NB4 (cell line): ENCODE measurements at regions not wholly inside any gene's neighbourhood (a gene's known extent, or its start where the extent isn't known, plus 50 kb on each side); places are given as distances from the start of the nearest gene placed in this dataset.

Experiments used
- DNase-seq: peaks from one replicate; pipeline ENCODE4 v3.0.0; 2010; ENCODE audit warnings: low read depth
- H3K4me3 ChIP-seq: one replicate; pipeline ENCODE4 v1.5.1; 2011; ENCODE audit warnings: mild to moderate bottlenecking, low read depth, low read length, moderate library complexity
- CTCF ChIP-seq: IDR thresholded peaks from one replicate; pipeline ENCODE4 v1.5.1; 2012; ENCODE audit warnings: low read depth, low read length
- MYC ChIP-seq: IDR thresholded peaks from 2 replicates; pipeline ENCODE4 v1.6.1; 2011; ENCODE audit warnings: low read depth, low read length
- POLR2A ChIP-seq: IDR thresholded peaks from 2 replicates; pipeline ENCODE4 v1.6.1; 2011; ENCODE audit warnings: mild to moderate bottlenecking; ENCODE audit not compliant: insufficient read length; ENCODE audit errors: extremely low read depth
- TF ChIP-seq, protein P1 (sequence below): IDR thresholded peaks from 2 replicates; pipeline ENCODE4 v1.6.1; 2011; ENCODE audit warnings: low read depth, low read length

DNA sequence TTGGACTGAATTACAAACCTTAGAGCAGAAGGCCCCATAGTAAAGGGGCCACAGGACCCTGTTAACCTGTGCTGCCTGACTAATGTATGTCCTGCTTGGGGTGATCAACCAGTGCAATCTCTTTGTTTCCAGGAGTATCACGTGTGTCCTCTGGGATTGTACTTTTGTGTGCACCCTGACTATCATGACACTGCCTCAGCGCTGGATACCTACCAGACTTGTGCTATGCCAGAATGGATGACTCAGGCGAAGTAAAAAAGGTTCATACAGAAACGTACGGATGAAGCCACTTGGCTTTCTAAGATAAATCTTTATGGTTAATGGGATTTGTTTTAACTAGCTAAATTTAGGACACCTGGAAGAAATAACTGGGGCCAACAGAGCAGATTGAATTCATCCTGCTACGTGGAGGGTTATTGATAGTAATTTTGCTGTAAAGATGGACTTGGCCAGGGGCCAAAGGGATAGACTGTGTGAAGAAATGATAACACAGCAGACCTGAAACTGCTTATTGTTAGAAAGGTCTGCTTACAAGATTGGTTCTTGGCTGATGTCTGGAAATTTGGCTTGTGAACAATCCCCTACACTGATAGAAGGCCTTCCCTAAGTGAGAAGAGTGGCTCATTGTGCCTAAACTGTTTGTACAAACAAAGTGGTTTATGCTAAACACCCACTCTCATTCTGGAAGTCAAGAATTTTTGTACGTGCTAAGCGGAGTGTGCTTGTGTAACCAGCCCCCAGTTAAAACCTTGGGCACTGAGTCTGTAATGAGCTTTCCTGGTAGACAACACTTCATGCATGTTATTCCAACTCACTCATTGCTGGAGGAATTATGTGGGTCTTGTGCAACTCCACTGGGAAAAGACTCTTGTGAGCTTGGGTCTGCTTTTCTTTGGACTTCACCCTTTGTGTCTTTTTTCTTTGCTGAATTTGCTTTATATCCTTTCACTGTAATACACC is 750.5 kb upstream of the HTR2C start:
- TF ChIP-seq POLR2A = no peak
- no peak for TF ChIP-seq MYC
- no peak for TF ChIP-seq CTCF
- TF ChIP-seq, protein P1, sequence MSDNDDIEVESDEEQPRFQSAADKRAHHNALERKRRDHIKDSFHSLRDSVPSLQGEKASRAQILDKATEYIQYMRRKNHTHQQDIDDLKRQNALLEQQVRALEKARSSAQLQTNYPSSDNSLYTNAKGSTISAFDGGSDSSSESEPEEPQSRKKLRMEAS = no peak
- H3K4me3 ChIP-seq = no peak overlapping the region
- no peak for DNase-seq

DNA sequence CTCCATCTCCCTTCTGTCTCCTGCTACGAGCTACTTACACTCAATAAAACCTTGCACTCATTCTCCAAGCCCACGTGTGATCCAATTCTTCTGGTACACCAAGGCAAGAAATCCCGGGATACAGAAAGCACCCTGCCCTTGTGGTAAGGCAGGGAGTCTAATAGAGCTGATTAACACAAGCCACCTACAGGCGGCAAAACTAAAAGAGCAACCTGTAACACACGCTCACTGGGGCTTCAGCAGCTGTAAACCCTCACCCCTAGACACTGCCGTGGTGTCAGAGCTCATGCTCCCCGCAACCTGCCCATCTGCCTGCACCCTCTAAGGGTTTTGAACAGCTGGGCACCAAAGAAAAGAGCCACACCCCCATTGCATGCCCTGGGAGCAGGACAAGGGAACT is 755.4 kb upstream of the HTR2C start:
- DNase-seq = no peak
- TF ChIP-seq MYC (no peak), POLR2A (no peak), CTCF (no peak)
- TF ChIP-seq, protein P1 = no peak
- no peak overlapping the region for H3K4me3 ChIP-seq

- TF ChIP-seq, protein P1 = no peak
- TF ChIP-seq MYC (no peak), POLR2A (no peak), CTCF (no peak)
- no peak overlapping the region for H3K4me3 ChIP-seq
- no peak for DNase-seq
Observed at GRCh38 chrX:113818346-113818745, 765.5 kb upstream of the HTR2C start.

DNA sequence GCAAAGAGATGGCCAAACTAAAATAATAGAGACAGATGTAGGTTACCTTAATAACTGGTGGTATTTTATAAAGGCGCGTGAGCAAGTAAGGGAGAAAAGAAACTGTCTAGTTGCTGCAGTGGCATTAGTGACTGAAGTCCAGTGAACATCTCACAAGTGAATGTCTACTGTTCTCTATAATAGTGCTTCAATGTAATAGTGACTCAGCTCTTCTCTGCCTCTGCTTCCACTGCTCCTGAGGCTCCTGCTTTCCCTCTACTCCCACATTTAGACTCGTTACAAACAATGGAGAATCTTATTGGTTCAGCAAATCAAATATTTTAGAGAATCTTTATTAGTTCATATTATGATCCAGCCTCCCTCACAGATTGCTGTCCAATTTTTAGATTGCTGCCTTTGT is 779.1 kb upstream of the HTR2C start:
- TF ChIP-seq, protein P1 = no peak
- TF ChIP-seq CTCF (no peak), MYC (no peak), POLR2A (no peak)
- no peak overlapping the region for H3K4me3 ChIP-seq
- DNase-seq = no peak

DNA sequence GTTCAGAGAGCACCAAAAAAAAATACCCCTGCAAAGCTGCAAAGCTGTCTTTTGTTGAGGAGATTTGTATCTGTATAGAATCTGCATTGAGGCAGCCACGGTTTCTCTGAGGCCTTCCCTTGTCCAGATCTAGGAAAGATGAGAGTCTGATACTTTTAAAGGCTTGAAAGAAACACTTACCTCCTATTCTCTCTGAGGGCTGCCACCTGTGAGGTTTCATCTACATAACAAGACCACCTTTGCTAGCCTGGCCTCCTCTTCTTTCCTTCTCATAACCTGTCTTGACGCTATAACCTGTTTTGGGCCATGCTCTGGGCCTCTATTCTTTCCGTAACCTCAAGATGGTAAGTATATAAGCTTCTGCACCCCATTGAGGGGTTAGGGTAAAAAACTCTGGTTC is 779.6 kb upstream of the HTR2C start:
- no peak for DNase-seq
- no peak for TF ChIP-seq MYC
- TF ChIP-seq CTCF = no peak
- TF ChIP-seq, protein P1 = no peak
- TF ChIP-seq POLR2A = no peak
- H3K4me3 ChIP-seq = no peak overlapping the region
